GM19328 (cell line): ENCODE measurements at regions not wholly inside any gene's neighbourhood (a gene's known extent, or its start where the extent isn't known, plus 50 kb on each side); places are given as distances from the start of the nearest gene placed in this dataset.

Experiments
- ATAC-seq: cut with Tn5 transposase; IDR thresholded peaks from one replicate; pipeline ENCODE4 v1.9.1; 2021; ENCODE audit warnings: mild to moderate bottlenecking, moderate library complexity; ENCODE audit not compliant: unreplicated experiment

DNA sequence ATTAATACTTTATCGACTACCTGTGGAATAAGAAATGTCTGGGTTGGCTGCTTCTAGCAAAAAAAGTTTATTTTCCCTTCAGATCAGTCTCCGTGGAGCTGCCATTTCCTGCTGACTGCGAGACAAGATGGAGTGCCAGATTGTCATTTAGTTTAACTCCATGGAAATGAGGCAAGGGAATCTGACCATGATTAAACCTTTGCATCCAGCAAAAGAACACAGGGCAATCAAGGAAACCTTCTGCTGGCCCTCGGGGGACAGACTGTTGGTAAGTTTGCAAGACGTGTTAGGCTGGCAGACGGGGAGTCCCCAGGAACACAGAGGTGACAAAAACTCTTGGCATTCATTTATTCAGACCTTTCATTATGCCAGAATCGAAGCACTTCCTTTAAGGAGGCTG is 52.2 kb upstream of the SPACA1 start:
- ATAC-seq: no peak

DNA sequence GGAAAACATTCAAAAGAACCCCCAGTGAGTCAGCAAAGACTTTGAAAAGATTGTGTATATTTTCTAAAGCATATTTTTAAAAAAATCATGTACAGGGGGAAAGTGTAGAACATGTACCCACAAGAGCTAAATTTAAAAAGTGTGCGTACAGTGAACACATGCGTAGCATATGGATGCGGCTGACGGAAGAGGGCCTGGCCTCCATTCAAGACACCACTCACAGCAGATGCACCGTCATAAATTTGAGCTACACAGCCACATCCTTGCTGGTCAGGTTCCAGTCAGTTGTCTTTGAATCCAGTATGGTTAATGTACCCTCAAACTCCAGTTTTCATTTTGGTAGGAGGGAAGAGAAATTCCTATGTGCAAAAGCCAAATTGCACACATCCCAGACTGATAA is 54.3 kb upstream of the SPACA1 start:
- ATAC-seq: no peak

DNA sequence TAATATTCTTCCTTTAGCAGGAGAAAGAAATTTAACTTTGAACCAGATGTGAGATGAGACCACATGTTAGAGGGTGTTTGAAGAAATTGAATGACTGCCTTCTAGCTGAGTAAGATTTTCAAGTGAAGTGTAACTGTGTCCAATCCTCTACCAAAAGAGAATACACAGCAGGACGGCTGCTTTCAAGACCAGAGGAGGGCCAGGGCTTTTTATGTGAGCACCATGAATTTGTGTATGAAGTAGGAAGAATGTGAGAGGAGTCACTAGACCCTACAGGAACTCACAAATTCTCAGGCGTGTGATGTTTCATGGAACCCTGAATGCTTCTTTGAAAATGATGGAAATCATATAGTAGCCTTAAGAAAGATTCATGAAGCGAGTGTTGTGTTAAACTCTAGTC is 56.8 kb upstream of the SPACA1 start:
- no peak for ATAC-seq

DNA sequence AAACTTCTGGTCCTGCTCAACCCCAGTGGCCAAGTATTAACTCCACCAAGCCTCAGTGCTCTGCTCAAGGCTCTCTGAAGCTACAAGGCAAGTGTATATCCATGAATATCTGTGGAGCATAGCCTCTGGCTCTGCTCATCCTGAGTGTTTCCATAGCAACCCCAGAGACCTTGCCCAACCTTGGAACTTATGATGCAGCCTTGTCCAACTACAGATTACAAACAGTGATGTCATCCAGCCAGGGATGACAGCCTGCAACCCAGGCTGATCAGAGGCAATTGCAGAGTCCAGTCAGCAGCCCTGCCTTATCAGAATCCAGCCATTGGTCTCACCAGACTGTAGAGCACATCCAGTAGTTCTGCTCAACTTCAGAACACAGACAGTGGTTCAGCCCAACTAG is 65.5 kb upstream of the SPACA1 start:
- no peak for ATAC-seq

DNA sequence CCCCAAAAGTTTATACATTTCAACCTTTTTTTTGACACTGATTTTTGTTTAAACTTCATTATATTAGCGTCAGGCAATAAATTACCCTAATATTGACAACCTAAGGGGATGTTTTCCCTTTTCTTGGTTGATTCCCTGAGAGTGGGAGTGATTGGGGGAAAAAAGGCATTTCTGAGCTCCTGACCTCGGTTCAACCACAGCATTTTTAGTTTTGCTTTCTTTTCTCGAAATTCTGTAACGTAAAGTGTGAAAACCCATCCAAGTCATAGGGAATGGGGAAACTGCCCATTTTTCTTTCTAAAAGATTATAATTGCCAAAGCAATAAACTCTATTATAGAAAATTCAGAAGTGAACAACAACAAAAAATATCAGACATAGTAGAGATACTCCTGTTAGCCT is 67.9 kb upstream of the SPACA1 start:
- ATAC-seq: no peak

DNA sequence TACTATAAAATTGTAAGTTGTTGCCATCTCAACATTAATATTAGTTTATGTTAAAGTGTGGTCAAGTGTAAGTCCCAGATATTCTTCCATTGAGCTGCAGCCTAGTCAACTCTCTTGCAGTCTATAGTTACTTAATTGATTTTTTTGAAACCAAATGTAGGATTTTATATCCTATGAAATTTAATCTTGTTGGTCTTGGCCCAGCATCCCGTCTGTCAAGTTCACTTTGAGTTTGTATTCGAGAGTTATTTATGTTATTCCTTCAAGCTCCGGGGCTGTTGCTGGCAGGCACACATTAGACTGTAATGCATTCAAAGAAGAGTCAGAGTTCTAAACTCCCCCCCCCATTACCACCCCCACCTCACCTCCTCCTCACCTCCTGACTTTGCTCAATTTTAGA is 71.0 kb upstream of the SPACA1 start:
- ATAC-seq: no peak

DNA sequence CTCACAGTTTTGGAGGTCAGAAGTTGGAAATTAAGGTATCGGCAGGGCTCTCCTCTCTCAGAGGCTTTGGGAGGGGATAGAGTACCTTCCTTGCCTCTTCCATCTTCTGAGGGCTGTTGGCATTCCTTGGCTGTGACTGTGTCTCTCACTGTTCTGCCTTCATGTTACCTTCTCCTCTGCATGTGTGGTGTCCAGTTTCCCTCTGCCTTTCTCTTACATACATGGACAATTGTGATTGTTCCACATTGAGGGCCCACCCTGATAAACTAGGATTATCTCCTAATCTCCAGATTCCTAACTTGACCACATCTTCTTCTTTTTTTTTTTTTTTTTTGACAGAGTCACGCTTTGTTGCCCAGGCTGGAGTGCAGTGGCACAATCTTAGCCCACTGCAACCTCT is 72.1 kb upstream of the SPACA1 start:
- ATAC-seq: no peak

DNA sequence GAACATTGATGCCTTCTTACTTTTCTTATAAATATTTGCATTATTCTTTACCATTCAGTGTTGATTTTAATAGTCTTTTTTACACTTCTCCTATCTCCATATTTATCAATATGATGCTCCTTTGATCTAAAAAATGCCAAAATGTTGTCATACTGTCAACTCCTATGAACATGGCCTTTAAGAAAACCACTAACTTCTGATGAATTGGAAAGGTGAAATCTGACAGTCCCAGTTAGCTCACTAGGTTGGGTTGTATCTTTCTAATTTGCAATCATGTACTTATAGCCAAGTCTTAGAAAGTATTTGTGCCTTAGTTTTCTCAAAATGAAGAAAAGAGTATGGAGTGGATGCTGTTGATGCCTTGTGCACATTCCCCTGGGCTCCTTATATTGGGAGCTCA is 75.4 kb upstream of the SPACA1 start:
- no peak for ATAC-seq

DNA sequence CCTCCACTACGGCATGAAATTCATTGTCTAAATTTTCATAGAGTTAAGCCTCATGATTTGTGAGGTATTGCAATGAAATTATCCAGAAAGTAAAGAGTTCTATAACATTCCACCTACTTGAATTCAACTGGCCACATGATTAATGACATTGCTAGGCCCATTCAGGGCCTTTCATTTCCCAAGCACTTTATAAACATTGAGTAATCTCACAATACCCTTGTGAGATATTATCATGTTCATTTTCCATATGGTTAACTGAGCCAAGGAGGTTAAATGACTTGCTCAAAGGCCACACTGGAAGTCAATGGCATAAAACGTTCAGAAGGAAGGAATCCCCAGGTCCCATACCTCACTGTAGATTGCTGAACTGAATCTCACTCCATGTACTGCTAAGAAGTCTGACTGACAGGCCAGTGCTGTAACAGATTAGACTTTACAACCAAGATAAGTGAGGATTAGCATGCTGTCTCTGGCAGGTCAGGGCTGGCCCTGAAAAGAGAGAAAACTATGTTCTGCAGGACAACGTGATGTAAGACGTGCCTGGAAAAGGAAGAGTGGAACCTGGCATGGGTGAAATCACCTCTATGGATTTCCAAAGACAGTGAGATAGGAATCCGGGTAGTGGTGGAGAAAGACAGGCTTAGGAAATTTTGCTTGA is 75.9 kb upstream of the SPACA1 start:
- ATAC-seq: no peak

DNA sequence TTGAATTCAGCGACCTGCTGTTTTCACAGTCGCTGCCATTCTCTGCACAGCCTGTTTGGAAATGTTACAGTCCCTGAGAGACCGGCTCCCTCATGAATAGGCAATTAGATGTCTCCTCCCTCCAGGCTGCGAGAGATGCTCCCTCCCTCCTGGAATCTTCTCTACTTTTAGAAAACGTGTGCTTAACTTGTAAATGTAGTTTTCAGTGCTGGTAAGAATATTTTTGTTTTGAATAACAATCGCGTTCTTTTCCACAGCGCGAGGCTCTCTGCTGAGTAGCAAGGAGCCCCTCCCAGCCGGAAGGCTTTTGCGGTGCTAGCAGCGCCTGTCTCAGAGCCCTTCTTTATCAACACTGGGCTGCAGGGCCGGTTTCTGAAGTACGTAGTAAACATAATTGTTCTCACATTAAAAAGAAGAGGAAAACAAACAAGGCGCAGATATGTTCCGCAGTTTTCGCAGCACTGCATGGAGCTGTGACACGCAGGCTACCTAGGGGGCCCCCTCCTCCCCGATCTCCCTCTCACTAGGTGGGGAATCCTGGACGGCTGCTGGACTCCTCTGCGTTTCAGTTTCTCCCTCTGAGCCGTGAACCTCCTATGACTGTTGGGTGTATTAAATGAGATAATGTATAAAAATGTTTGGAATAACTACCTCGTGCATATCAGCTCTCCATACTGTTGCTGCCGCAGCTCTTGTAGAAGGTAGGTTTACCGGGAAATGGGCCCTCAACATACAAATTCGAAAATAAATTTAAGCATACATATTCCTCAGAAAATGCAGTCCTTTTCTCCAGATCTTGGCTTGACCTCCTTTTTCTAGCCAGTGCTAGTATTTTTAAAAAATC is 79.0 kb upstream of the SPACA1 start:
- ATAC-seq: no peak

DNA sequence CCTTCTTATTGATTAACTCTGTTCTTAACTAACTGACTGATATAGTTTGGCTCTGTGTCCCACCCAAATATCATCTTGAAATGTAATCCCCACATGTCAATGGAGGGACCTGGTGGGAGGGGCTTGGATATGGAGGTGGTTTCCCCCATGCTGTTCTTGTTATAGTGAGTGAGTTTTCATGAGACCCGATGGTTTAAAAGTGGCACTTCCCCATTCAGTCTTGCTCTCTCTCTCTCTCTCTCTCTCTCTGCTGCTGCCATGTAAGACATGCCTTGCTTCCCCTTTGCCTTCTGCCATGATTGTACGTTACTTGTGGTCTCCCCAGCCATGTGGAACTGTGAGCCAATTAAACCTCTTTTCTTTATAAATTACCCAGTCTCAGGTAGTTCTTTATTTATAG is 81.8 kb upstream of the SPACA1 start:
- ATAC-seq: no peak

DNA sequence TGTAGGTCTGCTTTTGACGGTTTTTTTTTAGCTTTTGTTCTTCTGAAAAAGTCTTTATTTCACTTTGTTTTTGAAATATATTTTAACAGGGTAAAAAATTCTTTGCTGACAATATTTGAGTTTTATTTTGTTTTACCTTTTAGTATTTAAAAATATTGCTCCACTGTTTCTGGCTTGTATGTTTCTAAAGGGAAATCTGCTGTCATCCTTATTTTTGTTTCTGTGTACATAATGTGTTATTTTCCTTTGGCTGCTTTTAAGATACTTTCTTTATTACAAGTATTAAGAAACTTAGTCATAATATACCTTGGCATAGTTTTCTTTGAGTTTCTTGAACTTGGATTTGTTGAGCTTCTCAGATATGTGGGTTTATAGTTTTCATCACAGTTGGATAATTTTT is 88.6 kb upstream of the SPACA1 start:
- ATAC-seq: no peak

DNA sequence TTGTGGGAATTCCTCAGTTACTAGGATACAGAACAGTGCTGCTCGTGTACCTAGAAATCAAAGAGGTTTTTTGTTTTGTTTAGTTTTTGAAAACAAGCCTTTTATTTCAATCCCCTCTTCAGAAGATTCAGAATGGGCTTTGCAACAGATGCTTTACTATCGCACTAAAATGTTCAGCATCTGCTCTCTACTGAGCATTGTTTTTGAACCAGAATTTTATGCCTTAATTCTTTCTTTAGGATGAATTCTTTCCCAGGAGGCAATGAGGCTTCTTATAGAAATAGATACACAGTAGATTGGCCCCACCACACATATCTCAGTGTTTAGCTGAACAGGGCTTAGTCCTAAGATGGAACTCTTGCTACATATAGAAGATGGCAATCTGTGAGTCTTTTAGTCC is 95.9 kb upstream of the SPACA1 start:
- no peak for ATAC-seq

DNA sequence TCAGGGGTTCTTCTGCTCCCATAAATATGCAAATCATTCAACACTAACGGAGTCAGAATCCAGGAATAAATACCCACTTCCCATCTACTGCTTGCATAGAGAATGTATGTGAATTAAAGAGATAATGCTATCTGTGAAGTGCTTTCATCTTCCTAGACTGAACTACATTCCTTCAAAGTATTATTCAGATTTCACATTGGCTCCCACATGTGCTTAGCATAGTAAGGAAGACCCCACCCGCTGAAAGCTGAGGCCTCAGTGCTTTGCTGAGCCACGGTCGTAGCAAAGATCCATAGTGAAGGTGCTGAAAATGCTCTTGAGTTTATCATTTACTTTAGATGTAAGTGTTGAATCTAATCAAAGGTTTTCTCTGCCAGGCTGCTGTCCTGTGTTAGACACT is 97.0 kb upstream of the SPACA1 start:
- ATAC-seq: no peak

DNA sequence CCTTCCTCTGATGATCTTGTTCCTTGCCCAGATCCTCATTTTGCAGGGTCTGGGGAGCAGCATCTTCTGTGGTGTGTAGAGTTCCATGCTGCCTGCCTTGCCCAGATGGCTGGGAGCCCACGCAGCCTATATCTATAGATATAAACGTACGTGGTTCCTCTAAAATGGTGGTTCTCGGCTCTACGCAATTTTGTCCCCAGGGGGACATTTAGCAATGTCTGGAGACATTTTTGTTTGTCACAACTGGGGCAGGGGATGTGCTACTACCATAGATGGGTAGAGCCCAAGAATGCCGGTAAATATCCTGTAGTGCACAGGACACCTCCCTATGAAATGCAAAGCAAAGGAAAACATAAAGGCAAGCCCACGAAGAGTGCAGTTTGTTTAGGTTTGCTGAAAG is 98.4 kb upstream of the SPACA1 start:
- ATAC-seq: no peak

DNA sequence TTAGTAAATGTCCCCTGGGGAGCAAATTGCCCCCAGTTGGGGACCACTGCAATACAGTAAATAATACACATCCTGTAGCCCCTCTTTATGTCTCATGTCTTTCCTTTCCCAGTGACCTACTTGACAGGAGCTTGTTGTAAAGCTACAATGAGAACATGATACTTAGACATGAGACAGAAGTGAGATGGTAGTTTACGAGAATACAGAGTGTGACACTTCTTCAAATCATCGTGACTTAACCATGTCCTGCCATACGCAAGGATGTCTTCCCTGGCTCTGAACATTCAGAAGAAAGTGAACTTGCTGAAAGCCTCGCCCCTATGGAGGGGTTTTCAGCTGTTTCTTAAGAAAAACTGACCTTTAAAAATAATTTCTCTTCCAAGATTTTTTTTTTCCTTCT is 101.0 kb upstream of the SPACA1 start:
- ATAC-seq: no peak

DNA sequence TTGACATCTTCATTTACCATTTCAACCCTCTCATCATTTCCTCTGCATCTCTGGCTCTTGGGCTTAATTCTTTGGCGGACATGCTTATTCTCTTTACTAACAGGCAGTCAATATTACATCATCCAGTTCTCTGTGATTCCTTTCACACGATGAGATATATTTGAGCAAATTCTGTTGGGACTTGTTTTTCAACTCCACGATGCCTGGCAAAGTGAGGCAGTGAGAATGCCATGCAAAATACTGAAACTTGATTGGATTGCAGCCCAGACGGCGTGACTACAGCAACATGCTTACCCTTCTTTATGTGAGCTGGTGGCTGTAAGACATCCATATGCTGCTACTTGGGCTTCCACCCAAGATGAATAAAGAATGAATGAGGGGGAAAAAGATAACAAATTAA is 101.7 kb upstream of the SPACA1 start:
- no peak for ATAC-seq

DNA sequence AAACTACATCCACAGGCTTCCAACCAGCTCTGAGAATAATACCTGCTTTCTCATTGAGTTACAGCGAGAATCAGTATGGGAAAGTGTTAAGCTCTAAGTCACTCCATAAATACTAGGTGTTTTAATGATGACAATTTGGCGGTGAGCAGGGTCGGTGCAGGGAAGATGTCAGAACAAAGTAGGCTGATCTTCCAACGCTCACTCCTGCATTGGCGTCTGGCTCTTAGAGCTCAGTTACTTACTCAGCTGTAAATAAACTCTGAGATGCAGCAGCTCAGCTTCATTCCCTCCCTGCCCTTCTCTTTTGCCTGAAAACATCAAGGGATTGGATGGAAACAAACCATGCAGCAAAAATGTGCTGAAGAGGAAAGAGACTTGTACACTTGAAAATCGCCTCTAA is 102.5 kb upstream of the SPACA1 start:
- no peak for ATAC-seq

DNA sequence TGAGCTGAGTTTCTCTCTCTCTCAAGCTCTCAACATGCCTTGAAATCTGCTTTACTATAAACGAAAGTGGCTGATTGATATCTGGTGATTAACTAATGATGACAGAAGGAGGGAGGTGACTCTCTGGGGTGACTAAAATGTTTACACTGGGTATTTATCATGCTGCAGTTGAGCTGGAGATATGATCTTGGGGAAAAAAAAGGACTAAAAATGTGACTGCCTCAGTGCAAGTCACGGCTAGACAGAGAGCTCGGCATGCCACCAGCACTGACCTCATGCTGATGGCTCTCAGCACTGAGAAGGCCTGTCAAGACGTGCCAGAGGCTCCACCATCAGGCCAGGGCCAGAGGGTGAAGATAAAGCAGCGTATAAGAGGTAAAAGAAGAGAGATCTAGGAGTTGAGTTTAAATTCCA is 103.1 kb upstream of the SPACA1 start:
- ATAC-seq: no peak

DNA sequence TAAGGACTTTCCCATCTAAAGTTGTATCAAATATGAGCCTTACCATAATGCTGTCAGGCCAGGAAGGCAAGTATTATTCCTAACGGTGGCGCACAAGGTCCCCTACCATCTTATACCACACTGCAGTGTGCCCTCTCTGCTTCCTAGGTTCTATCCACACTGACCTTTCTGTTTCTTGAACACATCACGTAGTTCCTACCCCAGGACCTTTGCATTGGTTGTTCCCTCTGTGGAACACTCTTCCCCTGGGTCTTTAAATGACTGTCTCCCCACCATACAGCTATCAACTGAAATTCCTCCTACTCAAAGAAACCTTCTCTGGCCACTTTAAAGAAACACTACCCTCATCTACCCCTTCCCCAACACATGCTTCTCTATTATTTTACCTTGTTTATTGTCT is 104.5 kb upstream of the SPACA1 start:
- no peak for ATAC-seq

DNA sequence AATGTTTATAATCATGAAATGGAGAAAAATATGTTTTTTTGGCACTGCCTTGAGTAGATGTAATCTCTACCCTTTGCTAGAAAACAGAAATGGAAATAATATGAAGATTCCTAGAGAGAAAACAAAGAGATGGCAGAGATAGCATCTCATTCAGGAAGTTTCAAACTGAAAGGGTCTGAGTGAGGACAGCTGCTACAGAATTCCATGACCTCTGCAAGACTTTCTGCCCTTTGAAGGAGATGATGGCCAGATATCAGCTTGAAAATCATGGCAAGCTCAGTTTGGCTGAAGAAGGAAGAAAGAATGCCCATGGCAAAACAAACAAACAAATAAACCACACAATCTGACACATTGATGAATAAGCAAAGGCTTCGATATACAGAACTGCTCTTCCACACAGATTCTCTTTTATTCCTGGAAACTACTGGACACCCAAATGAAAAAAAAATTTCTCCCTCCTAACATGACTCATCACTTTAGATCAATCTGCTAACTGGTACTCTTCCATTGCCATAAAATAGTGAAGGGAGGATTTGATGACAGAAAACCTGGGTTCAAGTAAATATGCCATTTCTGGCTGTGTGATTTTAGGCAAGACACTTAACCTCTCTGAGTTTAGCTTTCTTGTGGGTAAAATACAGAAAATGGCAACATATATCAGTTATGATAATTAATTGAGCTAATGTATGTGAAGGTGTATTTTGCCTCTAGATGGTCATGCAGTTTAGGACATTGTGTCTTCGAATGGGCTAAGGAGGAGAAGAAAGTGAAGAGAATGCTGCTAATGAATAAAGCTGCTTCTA is 105.9 kb upstream of the SPACA1 start:
- no peak for ATAC-seq

DNA sequence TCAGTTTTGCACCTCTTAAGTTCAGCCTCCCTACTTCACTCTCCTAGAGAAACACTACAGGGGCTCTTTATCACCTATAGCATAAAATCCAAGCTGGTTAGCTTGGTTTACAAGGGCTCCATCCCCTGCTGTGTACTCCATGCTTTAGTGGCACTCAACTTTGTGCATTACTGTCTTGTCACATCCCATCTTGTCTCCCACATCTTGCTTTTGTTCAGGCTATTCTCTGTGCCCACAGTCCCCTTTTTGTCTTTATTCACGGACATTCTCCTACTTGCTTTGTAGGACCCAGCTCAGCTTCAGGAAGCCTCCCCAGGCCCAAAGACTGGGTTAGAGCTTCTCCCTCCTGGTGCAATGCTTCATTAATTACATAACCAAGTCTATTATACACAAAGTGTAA is 107.9 kb upstream of the SPACA1 start:
- no peak for ATAC-seq
